B cell (primary cell): ENCODE measurements at regions not wholly inside any gene's neighbourhood (a gene's known extent, or its start where the extent isn't known, plus 50 kb on each side); places are given as distances from the start of the nearest gene placed in this dataset.
"Not testable (repeated sequence)": the region's sequence is repeated elsewhere in the genome, so short reads cannot be mapped to it uniquely, and the experiment has no call there.

ENCODE experiments used
- CTCF ChIP-seq: fragments of 200-600 bp; IDR thresholded peaks from one replicate; pipeline ENCODE4 v1.8.0; 2022; ENCODE audit warnings: antibody characterized with exemption, mild to moderate bottlenecking
- EZH2 ChIP-seq: IDR thresholded peaks from 2 replicates; pipeline ENCODE4 v1.6.1; 2012; ENCODE audit warnings: borderline replicate concordance, low read depth, mild to moderate bottlenecking, moderate library complexity, low read length; ENCODE audit not compliant: insufficient read depth, poor library complexity, severe bottlenecking

GRCh38 chr13:65564561-65564960 lies 1665.6 kb downstream of the PCDH9 start:
- not testable (repeated sequence) for TF ChIP-seq CTCF, EZH2
